ENCODE measurements at regions not wholly inside any gene's neighbourhood (a gene's known extent, or its start where the extent isn't known, plus 50 kb on each side); places are given as distances from the start of the nearest gene placed in this dataset.

DNA sequence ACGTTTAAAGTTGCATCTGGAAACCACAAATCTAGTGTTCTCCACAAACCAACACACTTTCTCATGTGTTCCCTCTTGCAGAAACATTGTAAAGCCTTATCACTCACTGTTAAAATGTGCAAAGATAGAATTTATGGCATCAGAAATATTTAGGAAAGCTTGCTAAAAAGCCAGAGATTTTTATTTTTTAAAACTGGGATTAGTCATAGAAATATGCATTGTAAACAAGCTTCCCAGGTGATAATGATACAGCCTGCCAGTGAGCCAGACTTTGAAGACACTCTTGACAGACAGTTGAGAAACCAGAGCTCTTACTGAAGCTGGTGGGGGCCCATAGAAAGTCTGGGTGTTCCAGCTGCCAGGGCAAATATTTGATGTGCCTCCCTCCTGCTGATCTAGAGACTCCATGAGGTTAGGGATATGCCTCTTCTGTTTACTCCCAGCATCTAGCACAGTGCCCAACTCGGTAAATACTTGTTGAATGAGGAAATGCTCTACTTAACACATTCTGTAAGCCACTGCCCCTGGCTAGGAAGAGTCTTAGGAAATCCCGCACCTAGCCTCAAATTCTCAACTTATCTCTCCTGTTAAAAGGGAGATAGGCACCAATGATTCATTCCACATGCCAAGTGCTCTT is 179.0 kb upstream of the RASGEF1B start:
- no peak for DNase-seq

DNA sequence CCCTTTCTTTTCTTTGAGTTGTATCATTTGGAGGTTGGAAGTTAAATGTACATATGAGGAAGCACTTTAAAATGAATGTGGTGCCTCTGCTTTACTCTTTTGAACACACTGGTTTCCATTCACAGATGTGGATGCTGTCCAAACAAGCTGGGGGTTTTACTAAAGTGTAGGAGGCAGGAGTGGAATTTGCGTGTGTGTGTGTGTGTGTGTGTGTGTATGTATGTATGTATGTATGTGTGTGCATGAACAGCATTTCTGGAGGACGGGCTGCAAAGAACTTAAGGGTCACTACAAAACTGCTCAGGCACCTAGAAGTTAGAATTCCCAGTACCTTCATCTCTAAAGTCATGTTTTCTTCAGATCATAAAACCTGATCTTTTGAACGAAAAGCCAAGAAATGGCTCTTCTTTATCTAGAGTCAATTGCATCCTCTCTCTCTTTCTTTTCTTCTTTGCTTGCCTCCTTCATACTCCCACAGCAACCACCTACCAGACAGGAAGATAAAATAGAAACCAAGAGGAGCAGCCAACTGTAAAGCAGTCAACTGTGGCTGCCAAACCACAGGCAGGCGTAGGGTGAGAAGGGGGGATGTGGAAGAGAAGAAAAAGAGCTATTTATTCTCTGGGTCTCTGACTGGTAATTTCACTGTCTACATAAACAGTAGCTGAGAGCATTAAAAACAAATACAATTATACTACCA is 177.0 kb upstream of the RASGEF1B start:
- DNase-seq, result no peak

DNA sequence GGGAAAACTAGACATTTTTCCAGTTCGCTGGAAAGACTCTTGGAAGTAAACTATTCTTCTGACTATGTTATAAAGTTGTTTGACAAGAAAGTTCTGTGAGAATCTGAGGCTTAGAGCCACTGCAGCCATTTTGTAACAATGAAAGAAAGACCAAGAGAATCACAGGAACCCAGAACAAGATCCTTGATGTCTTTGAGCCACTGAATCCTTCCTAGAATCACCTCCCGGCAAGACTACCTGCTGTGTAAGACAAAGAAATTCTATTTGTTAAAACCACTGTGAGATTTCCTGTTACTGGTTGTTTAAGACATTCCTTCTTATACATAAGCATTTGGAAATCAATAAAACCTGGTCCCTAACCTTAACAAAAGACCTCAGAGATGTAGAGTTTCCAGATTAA is 175.7 kb upstream of the RASGEF1B start:
- no peak for DNase-seq

DNA sequence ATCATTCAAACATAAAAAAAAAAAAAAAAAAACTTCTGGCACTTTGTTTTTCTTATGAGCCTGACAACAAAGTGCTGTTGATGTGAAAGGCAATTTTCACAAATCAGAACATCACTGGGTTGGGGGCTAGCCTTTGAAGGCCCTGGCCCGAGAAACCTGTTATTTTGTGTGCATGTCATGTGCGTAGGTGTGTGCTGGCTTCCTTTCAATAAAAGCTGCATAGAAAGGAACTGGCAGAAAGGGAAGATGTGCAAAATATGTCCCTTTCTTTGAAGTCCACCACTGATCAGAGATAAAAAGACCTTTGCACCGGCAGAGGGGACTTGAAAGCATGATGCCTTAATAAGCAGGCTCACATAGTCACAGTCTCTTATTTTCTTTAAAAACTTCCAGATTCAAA is 170.8 kb upstream of the RASGEF1B start:
- no peak for DNase-seq

DNA sequence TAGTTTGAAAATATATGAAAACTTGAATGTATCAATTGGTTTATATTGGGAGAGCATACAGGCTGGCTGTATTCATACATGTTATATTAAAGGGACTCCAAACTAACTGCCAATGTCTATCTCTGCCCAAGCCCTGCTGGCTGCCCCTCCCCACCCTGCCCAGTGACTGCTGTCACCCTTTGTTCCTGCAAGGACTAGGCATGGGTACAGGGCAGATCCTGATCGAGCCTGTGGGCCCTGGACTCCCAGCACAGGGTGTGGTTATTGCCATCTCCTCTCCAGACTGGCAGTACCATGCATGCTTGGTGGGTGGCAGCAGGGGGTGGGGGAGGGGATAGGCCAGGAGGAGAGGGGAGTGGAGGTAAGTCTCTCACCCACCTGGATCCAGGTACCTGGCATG is 167.5 kb upstream of the RASGEF1B start:
- DNase-seq, result no peak

DNA sequence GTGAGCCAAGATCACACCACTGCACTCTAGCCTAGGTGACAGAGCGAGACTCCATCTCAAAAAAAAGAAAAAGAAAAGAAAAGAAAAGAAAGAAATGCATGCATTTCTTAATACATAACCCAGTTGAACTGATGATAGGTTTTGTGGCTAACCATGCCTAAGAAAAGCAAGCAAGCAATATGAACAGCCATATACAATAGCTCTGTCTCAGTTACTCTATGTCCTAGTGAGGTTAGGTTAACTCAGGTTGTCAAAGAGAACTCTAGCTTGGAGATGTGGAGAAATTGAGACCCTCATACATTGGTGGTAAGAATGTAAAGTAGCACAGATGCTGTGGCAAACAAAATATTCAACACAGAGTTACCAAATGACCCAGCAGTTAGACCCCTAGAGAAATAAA is 167.0 kb upstream of the RASGEF1B start:
- no peak for DNase-seq

DNA sequence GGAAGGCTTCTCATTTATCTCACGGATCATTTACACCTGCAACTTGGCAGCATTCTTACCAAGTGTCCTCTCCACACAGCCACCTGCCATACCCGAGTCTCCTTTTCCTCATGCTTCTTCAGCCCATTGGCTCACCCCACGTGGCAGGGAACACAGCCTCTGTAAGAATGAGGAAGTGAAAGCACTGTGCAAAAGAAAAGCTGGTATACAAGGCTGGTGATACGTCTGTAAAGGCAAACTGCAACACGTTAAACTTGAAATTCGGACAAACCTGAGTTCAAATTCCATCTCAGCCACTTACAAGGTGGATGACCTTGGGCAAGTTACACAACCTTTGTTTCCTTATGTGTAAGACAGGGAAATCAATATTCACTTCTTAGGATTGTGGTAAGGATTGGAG is 164.0 kb upstream of the RASGEF1B start:
- no peak for DNase-seq

DNA sequence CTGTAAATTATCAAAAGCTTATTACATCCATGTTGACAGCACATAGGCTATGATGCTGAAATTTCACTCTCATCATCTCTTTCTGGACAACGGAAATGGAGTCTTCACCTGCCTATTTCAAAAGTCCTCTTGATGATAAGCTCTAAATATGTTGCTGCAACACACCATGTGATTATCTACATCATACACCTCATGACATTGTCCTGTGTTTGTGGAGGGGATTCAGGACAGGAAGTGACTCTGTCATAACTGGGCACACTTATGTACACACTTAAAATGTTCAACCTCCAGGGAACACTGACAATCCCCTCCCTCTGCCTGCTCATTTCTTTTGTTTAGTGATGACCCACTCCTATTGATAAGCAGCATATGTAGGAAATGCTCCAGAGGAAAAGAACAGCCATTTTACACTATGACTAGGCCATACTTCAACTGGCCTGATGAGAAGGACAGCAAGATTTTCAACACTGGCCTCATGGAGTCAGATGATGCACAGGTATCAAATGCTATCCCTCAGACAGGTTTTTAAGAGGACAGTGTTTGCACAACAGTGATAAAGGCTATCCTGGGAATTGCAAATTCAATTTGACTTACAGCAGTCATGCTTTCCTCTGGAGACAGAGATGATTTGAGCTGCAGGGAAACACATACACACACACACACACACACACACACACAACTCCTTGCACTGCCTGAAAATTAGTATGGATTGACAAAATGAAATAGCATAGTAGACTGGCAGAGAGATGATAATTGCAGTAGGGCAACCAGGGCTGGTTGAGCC is 163.3 kb upstream of the RASGEF1B start:
- no peak for DNase-seq

DNA sequence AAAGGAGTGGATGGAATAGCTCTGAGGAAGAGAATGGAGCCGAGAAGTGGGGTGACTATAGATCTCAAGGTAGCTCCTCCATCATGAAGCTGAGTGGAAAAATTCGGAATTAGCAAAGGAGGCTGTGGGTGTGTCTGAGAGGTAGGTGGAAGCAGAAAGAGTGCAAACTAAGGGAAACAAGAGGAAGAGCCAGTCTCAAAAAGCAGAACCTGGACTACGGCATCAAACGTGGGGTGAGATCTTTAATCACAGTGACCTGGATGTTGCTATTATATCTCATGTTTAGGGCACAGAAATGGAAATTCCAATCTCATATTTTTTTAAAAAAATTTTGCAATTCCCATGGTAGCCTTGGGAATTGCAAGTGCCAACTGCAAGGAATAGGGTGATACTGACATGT is 162.5 kb upstream of the RASGEF1B start:
- DNase-seq, result no peak

DNA sequence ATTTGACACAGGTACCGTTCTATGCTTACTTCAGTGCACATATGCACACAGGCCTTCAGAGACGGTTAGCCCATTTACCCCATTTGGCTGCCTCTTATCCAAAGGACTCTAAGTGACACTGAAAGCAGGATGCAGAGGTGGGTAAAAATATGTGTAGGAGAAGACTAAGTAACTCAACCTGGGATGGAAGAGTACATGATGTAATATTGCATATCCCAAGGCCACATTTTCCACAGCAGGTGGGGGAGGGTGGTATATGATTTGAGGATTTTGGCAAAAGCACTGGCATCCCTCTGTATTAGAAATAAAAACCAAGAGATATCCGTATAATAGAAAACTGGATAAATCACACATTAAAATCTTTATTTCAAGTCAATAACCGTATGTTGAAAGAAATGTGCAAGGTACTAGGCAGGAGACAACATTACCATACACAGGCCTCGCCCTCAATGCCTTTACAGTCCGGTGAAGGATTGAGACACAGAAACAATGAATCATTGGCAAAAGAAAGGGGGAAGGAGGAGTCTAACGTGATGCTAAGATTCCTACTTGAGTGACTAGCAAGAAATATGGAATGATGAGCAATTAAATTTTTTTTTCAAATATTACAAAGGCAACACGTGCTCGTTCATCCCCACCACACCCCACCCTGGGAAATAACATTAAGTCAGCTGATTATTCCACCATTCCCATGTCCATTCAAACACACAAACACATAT is 161.0 kb upstream of the RASGEF1B start:
- no peak for DNase-seq

DNA sequence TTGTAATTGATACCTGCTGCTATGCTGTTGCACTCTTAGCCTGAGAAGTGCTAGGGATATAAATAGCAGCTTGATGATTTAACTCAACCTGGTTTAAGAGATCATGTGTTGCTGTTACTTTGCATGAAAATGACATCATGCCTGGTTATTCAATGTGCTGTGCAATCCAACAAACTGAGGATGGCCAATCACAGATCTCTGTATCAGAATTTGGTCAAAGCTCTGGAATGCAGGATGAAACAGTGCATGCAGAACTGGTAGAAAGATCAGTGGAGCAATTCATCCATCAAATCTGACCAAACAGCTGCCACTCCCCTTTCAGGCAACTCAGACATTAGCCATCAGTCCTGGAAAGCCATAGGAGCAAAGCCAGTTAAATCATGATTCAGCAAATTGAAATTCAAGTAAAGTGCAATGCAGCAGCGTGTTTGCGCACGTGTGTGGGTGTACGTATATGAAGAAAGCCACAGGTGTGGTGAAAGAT is 160.3 kb upstream of the RASGEF1B start:
- DNase-seq, result no peak

DNA sequence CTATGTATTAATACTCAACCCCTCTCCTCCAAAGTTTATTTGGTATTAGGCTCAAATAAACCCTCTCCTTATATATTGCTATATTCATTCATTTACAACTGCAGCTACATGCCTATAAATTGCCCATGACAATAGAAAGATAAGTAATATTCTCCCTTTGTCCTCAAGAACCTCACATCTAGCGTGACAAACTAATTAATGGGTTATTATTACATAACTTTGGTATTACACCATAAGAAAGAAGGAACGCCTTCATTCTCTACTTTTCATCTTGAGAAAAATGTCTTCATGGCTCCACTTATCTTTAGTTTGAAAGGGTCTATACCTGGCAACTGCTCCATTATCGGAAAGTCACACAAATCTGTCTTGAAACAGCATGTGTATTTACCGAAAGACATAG is 157.7 kb upstream of the RASGEF1B start:
- no peak for DNase-seq

DNA sequence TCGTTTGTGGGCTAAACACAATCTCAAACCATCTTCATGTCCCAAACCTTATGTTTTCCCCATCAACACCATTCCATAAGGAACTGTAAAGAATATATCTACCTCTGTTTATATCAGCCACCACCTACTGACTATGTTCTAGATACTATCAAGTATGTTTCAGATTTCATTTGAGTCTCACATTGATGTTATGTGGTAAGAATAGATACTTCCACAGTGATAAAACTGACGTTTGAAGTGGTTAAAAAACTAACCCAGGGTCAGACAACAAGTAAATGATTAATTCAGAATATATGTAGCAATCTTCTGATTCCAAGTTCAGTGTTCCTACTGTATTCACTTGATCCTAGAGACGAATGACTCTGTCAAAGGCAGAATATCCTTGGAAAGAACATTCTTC is 156.8 kb upstream of the RASGEF1B start:
- no peak for DNase-seq

DNA sequence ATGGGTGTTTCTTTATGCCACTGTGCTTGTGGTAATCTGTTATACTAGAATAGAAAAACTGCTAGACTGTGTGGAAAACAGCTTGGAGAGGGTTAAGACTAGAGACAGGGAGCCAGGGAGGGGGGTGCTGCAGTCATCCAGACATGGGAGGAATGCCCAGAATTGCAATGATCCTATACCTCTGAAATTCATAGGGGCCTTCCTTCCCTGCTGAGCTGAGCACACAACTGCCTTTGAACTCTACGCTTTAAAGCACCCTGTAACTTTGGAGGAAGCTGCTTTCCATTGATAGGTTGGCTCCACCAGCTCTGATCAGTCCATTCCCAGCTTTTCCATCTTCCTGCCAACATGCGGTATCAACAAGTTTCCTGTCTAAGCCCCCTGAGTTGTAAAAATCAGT is 155.9 kb upstream of the RASGEF1B start:
- DNase-seq, result no peak

DNA sequence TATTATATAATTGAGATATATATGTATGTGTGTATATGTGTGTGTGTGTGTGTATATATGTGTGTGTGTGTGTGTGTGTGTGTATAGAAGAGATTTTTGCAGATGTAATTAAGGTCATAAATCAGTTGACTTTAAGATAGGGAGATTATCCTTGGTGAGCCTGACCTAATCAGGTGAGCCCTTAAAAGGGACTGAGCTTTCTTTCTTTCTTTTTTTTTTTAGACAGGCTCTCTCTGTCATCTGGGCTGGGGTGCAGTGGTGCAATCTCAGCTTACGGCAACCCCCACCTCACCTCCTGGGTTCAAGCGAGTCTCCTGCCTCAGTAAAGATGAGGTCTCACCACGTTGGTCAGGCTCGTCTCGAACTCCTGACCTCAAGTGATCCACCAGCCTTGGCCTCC is 155.1 kb upstream of the RASGEF1B start:
- DNase-seq, result no peak

DNA sequence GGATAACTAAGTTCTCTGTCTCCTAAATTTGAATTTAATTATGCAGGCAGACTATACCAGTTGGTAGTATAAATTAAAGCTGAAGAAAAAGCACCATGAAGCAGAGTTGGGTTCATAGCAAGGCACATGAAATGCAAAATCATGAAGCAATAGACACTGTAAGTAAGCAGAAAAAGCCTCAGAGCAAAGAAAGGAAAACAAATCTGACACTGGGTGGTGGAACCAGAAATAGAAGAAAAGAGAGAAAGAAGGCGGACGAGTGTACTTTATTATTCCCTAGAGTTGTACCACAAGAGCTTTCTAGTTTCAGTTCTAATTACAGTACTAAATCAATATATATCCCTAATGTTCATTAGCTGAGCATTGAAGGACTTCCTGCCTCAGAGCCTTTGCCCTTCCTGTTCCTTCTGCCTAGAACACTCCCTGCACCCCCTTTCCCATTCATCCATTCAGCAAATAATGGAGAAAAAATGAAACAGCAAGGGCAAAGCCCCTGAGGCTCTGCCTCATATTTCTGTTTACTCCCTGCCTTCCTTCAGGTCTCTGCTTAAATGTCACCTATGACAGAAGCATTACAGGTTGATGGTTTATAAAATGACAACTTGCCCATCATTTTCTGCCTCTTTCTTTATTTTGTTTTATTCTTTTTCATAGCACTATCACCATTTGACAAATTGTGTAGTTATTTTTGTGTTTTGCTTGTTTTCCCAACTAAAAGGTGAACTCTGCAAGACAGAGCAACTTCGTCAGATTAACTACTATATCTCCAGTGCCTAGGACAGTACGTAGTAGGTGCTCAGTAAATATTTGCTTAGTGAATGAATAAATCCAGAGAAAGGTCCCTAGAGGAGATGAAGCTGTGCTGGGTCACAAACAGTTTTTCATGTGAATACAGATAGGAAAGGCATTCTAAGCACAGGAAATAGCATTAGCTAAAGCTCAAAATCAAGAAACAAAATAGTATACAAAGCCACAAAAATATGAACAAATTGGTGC is 154.0 kb upstream of the RASGEF1B start:
- DNase-seq, result no peak

DNA sequence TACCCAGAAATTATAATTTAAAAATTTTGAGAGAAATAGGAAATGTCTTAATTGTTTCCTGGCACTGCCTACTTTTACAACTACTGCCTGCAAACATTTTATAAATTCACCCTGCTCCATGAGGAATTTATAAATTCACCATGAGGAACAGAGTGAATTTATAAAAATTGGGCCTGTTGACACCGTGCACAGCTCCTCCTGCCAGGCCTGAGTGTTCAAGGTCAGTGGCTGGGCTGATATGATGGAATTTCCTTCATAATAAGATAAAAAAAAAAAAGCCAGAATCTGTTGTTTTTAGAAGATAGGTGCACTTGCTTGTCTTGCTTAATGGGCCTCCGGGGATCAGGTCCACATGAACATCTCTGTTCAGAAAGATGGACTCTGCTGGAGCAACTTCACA is 151.7 kb upstream of the RASGEF1B start:
- no peak for DNase-seq

DNA sequence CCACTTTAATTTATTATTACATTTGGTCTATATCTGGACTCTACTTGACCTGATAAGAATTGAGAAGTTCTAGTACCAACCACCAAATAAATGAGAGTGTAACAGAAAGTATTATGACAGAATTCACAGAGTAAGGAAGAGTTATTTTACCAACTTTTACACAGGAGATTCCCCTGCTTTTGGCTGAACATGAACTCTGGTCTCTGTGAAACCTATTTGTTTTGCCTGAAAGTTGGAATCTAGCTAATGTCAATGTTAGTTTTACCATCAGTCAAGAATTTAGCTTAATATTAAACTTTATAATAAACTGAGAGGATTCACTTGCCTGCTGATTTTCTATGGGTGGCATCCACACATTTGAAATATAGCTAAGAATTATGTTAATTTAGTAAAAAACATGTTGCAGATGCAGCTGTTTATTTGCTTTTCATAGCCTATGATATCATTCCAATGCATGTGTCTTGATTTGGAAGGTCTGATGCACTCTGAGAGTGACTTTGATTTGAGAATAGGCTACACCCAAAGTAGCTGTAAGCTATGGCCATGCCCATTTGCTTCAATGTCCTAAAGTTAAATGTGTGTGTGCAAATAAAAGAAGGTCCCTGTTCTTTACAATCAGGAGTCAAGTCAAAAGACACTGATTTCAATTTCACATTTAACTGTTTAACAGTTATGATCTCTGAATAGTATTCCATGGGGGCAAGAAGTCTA is 150.9 kb upstream of the RASGEF1B start:
- DNase-seq, result no peak

DNA sequence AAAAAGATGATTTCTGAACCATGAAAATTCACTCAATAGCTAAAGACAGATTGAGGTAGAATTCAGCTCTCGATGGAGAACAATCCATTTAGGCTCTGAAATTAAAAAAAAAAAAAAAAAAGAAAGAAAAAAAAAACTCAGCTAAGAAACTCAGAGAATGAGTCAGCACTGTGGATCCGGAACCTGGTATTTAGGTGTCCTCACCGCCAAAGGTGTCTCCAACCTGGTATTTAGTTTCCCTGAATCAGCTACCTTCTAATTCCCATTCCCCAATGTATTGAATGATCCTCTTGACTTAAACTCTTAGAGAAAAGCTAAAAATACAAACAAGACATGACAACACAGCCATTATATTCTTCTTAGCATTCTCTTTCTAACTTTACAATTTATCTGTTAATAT is 150.3 kb upstream of the RASGEF1B start:
- no peak for DNase-seq

DNA sequence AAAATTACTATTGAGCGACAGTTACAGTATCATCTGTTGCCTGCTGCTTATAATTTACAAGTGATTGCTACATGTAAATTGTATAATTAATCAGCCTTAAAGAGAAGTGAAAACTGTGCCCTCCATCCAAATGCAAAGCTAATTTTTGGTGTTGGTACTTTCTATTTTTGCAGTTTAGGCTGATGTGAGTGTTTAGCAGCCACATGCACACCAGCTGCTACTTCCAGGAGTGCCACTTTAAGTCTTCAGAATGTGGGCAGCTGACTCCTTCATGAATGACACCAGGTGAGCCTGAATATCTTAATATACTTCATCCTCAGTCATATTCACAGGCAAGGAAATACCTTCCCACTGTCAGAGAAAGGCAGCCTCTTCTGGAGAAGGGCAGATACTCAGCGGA is 149.8 kb upstream of the RASGEF1B start:
- DNase-seq, result no peak

DNA sequence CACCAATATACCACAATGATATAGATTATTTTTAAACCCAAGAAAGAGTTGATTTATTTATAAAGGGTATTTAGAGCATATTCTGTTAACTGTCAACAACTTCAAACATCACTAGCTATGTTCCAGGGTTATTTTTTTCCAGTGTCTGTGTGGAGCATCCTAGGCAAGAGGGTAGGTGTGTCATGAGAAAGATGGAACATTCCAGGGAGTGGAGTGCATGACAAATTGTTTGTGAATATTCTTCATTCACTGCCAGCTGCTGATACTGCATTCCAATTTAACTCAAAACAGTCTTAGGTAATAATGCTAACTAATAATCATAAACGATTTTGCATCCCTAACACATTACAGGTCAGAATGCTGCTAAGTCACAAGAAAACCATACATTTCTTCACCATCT is 148.7 kb upstream of the RASGEF1B start:
- DNase-seq, result no peak
